Activated naive CD4-positive, alpha-beta T cell treated with anti-CD3 and anti-CD28 coated beads, Interleukin-2, amount 50 U/mL, for 16 hours (primary cell): ENCODE measurements at regions not wholly inside any gene's neighbourhood (a gene's known extent, or its start where the extent isn't known, plus 50 kb on each side); places are given as distances from the start of the nearest gene placed in this dataset.
"Not testable (repeated sequence)": the region's sequence is repeated elsewhere in the genome, so short reads cannot be mapped to it uniquely, and the experiment has no call there.

Experiments
- DNase-seq: peaks from one replicate; pipeline ENCODE4 v3.0.0-alpha.2; 2020

- no peak for DNase-seq
These were observed 54.4 kb upstream of the JAK1 start for GRCh38 chr1:65020774-65021173.

- DNase-seq, result no peak
These were observed 55.4 kb upstream of the JAK1 start for GRCh38 chr1:65021795-65022194.

GRCh38 chr1:65022216-65022615, 55.9 kb upstream of the JAK1 start:
- DNase-seq, result no peak

GRCh38 chr1:65025794-65026193, 59.4 kb upstream of the JAK1 start:
- no peak for DNase-seq

GRCh38 chr1:65026235-65026634, 59.9 kb upstream of the JAK1 start:
- no peak for DNase-seq

GRCh38 chr1:65027666-65028358, 61.5 kb upstream of the JAK1 start:
- DNase-seq, result no peak

- DNase-seq, result not testable (repeated sequence)
These were observed 63.1 kb upstream of the JAK1 start for GRCh38 chr1:65029434-65029833.

GRCh38 chr1:65034879-65035278, 68.5 kb upstream of the JAK1 start:
- not testable (repeated sequence) for DNase-seq

- DNase-seq, result no peak
These were observed 70.3 kb upstream of the JAK1 start for GRCh38 chr1:65036570-65037051.

- no peak for DNase-seq
These were observed 72.7 kb upstream of the JAK1 start for GRCh38 chr1:65039066-65039465.

GRCh38 chr1:65039508-65039907, 73.2 kb upstream of the JAK1 start:
- DNase-seq, result no peak

- DNase-seq, result no peak
These were observed 76.1 kb upstream of the JAK1 start for GRCh38 chr1:65042467-65042866.

GRCh38 chr1:65044411-65044810, 78.1 kb upstream of the JAK1 start:
- no peak for DNase-seq

- no peak for DNase-seq
These were observed 78.9 kb upstream of the JAK1 start for GRCh38 chr1:65045022-65045817.

GRCh38 chr1:65048335-65048734, 82.0 kb upstream of the JAK1 start:
- DNase-seq, result no peak

- DNase-seq, result no peak
These were observed 83.8 kb upstream of the JAK1 start for GRCh38 chr1:65049941-65050713.

GRCh38 chr1:65050735-65051134, 84.4 kb upstream of the JAK1 start:
- no peak for DNase-seq

- DNase-seq, result no peak
These were observed 88.1 kb upstream of the JAK1 start for GRCh38 chr1:65054481-65054880.

- DNase-seq, result no peak
These were observed 89.4 kb upstream of the JAK1 start for GRCh38 chr1:65055747-65056146.

- DNase-seq, result no peak
These were observed 89.9 kb upstream of the JAK1 start for GRCh38 chr1:65056234-65056633.

GRCh38 chr1:65056866-65057265, 90.5 kb upstream of the JAK1 start:
- no peak for DNase-seq

- DNase-seq, result no peak
These were observed 88.0 kb upstream of the AK4 start for GRCh38 chr1:65059930-65060538.

GRCh38 chr1:65062339-65062738, 85.7 kb upstream of the AK4 start:
- DNase-seq, result no peak
